ENCODE measurements at regions not wholly inside any gene's neighbourhood (a gene's known extent, or its start where the extent isn't known, plus 50 kb on each side); places are given as distances from the start of the nearest gene placed in this dataset.
A peak's percentile ranks its signal among the peaks of the same experiment; 100 is the strongest.

DNA sequence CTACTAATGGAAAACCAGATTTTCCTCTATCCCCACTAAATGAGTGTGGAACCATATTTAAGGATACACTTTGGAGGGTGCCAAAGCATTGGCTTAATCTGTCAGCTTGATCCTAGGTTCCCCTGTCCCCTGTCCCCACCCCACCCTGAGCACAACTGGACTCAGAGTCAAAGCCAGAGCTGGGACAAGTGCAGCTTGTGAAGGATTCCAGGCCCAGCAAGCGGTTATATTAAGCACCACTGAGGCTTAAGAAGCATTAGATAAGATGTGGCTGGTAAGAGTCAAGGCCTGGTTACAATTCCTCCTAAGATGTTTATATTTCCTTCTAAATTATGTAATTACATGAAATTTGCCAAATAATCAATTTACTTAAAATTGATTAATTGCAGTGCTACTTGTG lies 350.0 kb upstream of the GATB start:
- no peak overlapping the region for H3K27ac Mint-ChIP-seq
- no peaks in the 10 kb centered on the region for H3K9me3 Mint-ChIP-seq
- H3K36me3 Mint-ChIP-seq (ENCODE audit: low read depth) = no peaks in the 10 kb centered on the region
- peak overlapping the region; percentile 25 for H3K4me3 Mint-ChIP-seq
- H3K27me3 Mint-ChIP-seq = no peaks in the 10 kb centered on the region
- peaks cover 83% of the 10 kb centered on the region for H3K4me1 Mint-ChIP-seq (ENCODE audit: low read depth)

DNA sequence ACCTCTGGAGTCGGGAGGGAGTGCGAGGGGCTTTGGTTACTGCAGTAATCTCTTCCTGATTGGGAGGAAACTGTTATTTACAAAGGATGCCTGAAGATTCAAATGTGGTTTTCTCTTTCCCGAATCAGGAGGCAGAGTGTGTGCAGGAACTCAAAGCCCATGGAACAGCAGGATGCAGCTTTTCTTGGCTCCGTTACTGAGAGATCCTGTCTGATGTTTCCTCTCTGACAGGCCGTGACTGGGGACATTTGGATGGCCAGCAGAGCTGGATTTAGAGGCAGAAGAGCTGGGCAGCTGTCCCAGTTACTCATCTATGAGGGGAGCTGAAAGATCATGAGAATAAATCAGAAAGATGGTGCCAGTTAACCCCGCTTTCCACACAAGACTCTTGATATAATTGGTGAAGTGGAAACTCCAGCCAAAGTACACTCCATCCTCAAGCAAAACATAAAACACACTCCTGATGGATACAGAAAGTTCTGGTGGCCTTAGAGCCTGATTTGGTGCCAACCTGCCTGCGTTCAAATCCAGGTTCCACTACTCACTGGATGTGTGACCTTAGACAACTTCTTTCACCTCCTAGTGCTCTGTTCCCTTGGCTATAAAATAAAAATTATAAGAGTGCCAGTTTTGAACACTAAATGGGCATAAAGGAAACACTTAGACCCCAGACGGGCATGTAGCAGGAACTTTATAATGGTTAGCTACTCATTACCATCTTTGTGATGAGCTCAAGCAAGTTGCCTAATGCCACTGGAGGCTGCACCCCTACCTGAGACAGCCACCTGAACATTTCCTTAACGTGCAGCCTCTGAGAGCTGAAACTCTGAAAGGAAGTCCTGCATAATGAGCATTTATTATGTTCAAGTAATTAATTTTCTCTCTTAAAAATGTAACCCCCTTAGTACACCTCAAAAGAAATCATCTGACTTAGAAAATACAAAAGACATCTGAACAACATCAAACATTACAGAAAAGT lies 349.0 kb upstream of the GATB start:
- Mint-ChIP-seq H3K4me1 (ENCODE audit: low read depth) (peaks cover 83% of the 10 kb centered on the region), H3K9me3 (no peaks in the 10 kb centered on the region), H3K27ac (peak overlapping the region; percentile 3), H3K36me3 (ENCODE audit: low read depth) (no peaks in the 10 kb centered on the region), H3K4me3 (peak overlapping the region; percentile 29), H3K27me3 (no peaks in the 10 kb centered on the region)

DNA sequence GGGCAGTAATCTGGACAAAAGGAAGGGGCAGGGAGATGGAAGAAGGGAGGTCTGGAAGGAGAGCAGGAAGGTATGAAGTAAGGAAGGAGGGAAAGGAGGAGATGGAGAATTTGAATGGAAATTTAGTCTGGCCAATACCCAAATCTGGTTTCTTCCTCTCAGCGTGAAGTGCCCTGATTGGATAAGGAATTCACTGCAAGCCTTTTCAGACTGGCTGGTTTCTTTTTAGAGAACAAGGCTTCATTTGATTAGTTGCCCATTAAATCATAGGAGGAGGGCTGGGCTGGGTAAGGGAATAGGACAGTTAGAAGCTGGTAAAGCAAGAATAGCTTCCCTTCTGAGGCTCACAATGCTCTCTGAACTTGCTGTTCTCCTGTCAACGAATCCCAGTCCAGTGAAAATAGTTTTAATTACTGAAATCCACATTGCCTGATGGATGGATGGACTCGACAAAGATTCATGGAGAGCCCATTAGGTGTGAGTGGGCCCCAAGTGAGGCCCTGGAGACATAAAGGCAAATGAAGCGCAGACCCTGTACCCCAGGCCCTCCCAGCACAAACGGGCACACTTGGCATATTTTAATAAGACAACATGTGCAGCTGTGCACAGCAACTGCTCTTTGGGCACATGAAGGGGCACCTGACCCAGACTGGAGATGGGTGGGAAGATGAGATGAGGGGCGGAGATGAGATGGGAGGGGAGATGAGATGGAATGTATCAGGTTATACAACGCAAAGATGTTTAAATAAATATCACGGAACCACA lies 347.1 kb upstream of the GATB start:
- H3K27ac Mint-ChIP-seq = peak overlapping the region; percentile 2

DNA sequence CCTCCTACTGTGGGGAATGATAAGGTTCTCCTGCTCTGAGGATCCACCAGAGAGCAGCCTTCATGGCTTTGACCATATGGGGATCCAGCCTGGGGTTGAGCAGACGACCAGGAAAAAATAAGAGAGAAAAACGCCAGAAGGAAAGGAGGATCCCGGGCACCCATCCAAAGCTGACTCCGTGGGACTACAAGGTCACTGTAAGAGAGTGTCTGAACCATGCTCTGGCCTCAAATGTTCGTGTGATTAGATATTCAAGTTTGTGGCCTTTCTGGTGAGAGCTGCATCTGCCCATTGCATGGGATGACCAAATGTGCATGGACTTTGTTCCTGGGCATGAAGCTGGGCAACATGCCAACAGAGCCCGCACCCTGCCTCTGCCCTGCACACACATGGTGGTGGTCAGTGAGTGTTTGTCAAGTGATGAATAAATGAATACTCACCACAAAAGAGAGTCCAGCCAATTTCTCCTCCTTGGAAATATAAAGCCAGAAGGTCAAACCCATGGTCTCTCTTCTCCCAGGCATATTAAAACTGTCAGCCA lies 346.0 kb upstream of the GATB start:
- H3K27ac Mint-ChIP-seq = no peak overlapping the region
- H3K27me3 Mint-ChIP-seq = no peaks in the 10 kb centered on the region
- no peaks in the 10 kb centered on the region for H3K36me3 Mint-ChIP-seq (ENCODE audit: low read depth)

More for the DNA sequence above, 347.1 kb upstream of the GATB start:
- no peaks in the 10 kb centered on the region for H3K27me3 Mint-ChIP-seq
- no peak overlapping the region for H3K4me3 Mint-ChIP-seq
- no peaks in the 10 kb centered on the region for H3K9me3 Mint-ChIP-seq
- H3K4me1 Mint-ChIP-seq (ENCODE audit: low read depth) = peaks cover 83% of the 10 kb centered on the region
- H3K36me3 Mint-ChIP-seq (ENCODE audit: low read depth) = no peaks in the 10 kb centered on the region

DNA sequence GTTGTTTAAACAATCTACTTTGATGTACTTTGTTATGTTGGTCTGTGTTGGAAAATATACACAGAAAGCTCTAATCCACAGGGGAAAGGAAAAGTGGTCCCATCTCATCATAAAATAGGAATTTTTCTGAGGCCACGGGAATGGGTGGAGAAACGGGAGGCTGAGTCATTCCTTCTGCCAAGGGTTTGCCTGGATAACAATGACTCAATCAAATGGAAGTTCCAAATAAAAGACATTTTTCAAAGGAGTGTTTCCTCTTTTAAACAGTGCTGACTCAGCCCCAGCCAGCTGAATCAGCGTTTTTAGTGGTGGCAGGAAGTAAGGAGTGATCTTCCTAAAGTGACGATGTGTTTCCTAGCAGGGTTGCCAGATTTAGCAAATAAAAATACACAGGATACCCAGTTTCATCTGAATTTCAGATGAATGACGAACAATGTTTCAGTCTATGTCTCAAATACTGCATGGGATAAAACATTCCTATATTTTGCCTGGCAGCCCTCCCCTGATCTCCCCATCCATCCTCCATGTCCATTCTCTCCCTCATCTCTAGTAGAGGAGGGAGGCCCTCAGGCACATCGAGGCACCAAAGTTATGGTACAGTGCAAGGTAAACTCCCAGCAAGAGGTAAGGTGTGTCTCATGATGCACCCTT lies 345.4 kb upstream of the GATB start:
- no peaks in the 10 kb centered on the region for H3K9me3 Mint-ChIP-seq
- peaks cover 88% of the 10 kb centered on the region for H3K4me1 Mint-ChIP-seq (ENCODE audit: low read depth)
- H3K27ac Mint-ChIP-seq = peak overlapping the region; percentile 34
- no peak overlapping the region for H3K4me3 Mint-ChIP-seq
- H3K36me3 Mint-ChIP-seq (ENCODE audit: low read depth) = no peaks in the 10 kb centered on the region
- no peaks in the 10 kb centered on the region for H3K27me3 Mint-ChIP-seq

More for the DNA sequence above, 346.0 kb upstream of the GATB start:
- Mint-ChIP-seq H3K9me3 (no peaks in the 10 kb centered on the region), H3K4me3 (no peak overlapping the region), H3K4me1 (ENCODE audit: low read depth) (peaks cover 83% of the 10 kb centered on the region)

DNA sequence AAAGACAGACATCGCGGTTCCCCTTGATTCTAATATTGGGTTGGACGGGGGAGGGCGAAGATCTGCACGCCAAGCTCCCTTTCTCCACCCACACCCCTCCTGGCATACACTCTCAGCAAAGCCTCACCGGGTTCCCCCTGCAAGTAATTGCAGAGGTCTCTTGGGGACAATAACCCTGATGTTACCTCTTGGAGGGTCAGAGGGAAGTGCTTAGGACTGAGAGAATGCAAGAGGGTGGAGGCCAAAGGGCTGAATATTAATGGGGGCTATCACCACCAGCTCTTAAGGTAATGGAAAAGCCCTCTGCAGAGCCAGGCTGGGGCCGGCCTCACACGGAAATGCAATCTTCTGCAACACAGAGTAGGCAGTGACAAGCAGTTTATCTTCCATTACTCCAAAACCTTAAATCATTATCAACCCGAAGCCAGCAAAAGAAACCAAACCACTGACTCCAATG lies 344.1 kb upstream of the GATB start:
- Mint-ChIP-seq H3K27ac (peak overlapping the region; percentile 22), H3K27me3 (no peaks in the 10 kb centered on the region), H3K4me1 (ENCODE audit: low read depth) (peaks cover 94% of the 10 kb centered on the region), H3K36me3 (ENCODE audit: low read depth) (no peaks in the 10 kb centered on the region), H3K4me3 (no peak overlapping the region), H3K9me3 (no peaks in the 10 kb centered on the region)

DNA sequence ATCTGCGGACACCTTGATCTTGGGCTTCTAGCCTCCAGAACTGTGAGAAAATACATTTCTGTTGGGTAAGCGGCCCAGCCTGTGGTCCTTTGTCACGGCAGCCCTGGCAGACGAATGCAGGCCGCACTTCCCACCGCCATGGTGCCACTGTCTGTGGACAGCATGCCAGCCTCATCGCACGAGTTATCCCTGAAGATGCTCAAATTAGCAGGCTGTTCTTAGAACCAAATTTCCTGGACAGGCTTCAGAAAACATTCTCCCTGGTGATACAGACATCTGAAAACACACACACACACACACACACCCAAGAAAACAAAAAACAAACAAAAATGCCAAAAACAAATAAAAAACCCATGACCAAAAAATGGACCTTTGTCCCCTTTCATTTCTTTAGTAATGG lies 343.5 kb upstream of the GATB start:
- peak overlapping the region; percentile 10 for H3K27ac Mint-ChIP-seq
- no peak overlapping the region for H3K4me3 Mint-ChIP-seq
- peaks cover 94% of the 10 kb centered on the region for H3K4me1 Mint-ChIP-seq (ENCODE audit: low read depth)
- no peaks in the 10 kb centered on the region for H3K36me3 Mint-ChIP-seq (ENCODE audit: low read depth)
- no peaks in the 10 kb centered on the region for H3K9me3 Mint-ChIP-seq
- H3K27me3 Mint-ChIP-seq = no peaks in the 10 kb centered on the region

DNA sequence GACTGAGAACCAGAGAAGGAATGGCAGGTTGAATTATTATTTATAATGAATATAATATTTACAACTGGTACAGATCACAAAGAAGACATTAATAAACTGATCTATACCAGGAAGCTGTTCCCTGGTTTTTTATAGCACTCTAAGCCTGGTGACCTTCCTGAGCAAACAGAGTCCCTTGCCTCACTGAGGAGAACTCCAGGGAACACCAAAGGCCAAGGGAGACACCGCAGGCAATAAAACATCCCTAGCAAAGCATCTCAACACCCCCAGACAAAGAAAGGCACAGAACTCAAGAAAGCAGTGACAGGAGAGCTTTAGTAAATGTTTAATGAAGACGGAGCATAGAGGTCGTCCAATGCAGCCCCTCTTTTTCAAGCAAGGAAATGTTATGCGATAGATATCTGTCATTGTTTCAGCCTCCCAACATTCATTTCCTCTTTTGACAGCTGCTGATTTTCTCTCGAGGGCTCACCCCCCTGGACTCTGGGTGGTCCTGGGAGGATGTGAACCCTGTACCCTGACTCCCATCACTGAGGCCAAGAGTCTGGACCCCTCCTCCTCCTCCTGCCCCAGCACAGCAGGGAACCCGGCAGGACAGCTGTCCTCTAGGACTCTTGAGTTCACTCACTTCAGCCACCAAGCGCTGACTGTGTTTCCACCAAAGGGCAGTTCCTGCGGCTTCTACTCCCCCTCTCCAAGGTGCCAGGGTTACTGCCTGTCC lies 342.5 kb upstream of the GATB start:
- Mint-ChIP-seq H3K27me3 (no peaks in the 10 kb centered on the region), H3K4me3 (peak overlapping the region; percentile 28), H3K36me3 (ENCODE audit: low read depth) (no peaks in the 10 kb centered on the region), H3K4me1 (ENCODE audit: low read depth) (peaks cover 94% of the 10 kb centered on the region), H3K9me3 (no peaks in the 10 kb centered on the region), H3K27ac (peak overlapping the region; percentile 93)

DNA sequence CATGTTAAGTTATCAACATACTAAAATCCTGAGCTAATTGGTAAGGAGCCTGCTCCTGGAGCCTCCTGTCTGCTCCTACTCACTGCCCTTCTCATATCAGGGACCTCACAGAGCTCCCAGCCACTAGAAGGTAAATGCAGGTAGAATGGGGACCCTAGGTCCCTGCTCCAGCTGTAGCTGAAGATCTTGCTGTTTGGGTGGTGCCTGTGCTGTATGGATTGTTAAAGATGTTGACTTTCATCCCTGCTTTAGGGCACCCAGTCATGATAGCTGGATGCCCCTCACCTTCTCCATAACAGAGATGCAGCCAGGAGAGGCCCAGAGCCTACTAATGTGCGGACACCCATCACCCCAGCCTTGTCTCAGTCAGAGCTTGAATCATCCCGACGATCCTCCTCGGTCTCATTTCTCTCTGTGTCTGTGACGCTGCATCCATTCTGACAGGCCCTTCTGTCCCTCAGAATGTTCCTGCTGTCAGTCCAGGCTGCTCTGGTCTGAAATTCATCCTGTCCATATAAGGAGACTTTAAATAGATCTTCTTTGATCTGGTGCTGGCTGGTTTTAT lies 341.7 kb upstream of the GATB start:
- H3K27ac Mint-ChIP-seq = peak overlapping the region; percentile 93
- no peaks in the 10 kb centered on the region for H3K27me3 Mint-ChIP-seq
- H3K9me3 Mint-ChIP-seq = no peaks in the 10 kb centered on the region
- H3K4me1 Mint-ChIP-seq (ENCODE audit: low read depth) = peaks cover 89% of the 10 kb centered on the region
- no peaks in the 10 kb centered on the region for H3K36me3 Mint-ChIP-seq (ENCODE audit: low read depth)
- peak overlapping the region; percentile 83 for H3K4me3 Mint-ChIP-seq

DNA sequence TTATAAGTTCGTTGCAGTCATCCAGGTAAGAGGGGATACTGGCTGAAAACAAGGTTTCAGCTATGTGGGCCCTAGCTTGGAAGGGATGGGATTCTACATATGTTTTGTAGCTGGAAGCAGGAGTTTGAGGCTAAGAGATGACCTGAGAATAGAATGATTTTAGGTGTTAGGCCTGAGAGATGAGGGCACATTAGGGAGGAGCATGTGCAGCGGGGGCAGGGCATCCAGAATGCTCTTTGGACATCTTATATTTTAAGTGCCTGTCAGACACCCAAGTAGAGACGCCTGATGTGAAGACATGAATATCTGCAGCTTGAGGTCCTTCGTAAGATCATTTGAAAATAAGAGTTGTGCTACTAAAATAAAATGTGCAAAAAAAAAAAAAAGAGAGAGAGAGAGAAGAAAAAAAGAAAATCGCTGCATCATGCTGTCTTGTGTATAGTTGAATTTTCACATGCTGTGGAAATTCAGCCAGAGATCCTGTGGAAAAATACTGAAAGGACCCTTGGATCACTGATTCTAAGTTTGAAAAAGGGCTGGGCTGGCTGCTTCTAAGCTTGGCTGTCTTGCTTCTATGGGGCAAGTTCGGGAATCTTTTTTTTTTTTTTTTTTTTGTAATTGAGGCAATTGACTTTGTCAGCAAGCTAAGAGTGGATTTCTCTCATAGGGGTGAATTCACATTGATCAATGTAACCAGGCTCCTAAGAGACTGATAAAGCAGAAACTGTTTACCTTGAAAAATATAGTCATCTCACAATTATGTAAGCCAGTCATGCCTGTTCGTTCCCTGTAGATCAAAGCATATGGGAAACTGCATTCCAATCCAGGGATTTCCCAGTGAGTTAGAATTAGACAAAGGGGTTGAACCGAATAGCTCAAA lies 341.0 kb upstream of the GATB start:
- H3K9me3 Mint-ChIP-seq = no peaks in the 10 kb centered on the region
- peaks cover 87% of the 10 kb centered on the region for H3K4me1 Mint-ChIP-seq (ENCODE audit: low read depth)
- H3K27me3 Mint-ChIP-seq = no peaks in the 10 kb centered on the region
- H3K27ac Mint-ChIP-seq = peak overlapping the region; percentile 93
- no peaks in the 10 kb centered on the region for H3K36me3 Mint-ChIP-seq (ENCODE audit: low read depth)
- peak overlapping the region; percentile 83 for H3K4me3 Mint-ChIP-seq

DNA sequence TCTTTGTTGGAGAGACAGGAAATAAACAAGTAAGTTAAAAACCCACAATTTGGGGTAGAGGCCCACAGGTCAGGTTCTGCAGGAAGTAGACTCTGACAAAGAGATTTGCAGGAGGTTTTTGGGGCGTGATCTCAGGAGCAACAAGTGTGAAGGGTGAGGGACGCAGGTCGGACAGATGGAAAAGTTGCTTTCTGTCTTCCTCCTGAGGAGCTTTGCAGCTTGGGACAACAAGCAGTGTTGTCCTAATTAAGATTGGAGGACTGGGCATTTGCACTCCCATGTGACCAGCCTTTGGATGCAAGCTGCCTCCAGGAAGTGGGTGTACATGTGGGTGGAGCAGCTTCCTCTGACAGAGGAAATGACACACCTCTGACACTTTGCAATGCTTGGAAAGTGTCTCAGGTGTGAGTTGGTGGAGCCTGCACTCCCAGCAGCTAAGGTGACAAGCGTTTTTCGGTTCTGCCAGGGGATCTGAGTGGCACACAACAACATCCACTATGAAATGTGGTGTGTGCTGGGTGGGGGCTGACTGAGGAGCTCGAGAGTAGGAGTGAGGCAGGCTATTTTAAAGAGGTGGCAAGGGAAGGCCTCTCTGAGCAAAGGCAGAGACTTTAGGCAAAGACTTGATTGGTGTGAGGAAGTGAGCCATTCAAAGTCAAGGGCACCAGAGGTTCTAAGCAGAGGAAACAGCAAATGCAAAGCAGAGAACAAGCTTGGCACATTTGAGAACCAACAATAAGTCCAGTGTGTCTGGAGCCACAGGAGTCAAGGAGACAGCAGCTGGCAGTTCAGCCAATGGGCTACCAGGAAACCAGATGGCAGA lies 339.8 kb upstream of the GATB start:
- Mint-ChIP-seq H3K9me3 (no peaks in the 10 kb centered on the region), H3K27ac (peak overlapping the region; percentile 93)

DNA sequence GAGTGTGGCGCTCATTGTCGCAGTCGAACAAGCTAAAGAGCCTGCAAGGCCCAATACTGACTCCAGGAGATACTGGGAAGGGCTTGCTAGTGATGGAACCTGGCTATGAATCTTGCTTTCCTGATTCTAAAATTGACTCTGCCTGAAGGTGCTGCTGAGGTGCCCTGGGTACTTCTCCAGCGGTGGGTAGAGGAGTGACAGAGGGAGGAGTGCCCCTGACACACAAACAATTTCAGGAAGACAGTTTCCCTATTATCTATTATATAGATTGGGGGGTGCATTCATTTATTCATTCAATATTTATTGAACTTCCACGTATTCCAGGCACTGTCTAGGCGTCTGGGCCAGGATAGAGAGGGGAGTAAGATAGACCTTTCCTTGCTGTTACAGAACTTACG lies 339.2 kb upstream of the GATB start:
- H3K4me1 Mint-ChIP-seq (ENCODE audit: low read depth) = peaks cover 88% of the 10 kb centered on the region
- peak overlapping the region; percentile 83 for H3K4me3 Mint-ChIP-seq
- no peaks in the 10 kb centered on the region for H3K27me3 Mint-ChIP-seq
- H3K27ac Mint-ChIP-seq = peak overlapping the region; percentile 93
- H3K9me3 Mint-ChIP-seq = no peaks in the 10 kb centered on the region
- no peaks in the 10 kb centered on the region for H3K36me3 Mint-ChIP-seq (ENCODE audit: low read depth)

More for the DNA sequence above, 339.8 kb upstream of the GATB start:
- peaks cover 87% of the 10 kb centered on the region for H3K4me1 Mint-ChIP-seq (ENCODE audit: low read depth)
- H3K36me3 Mint-ChIP-seq (ENCODE audit: low read depth) = no peaks in the 10 kb centered on the region
- peak overlapping the region; percentile 83 for H3K4me3 Mint-ChIP-seq
- no peaks in the 10 kb centered on the region for H3K27me3 Mint-ChIP-seq
